ENCODE measurements at regions not wholly inside any gene's neighbourhood (a gene's known extent, or its start where the extent isn't known, plus 50 kb on each side); places are given as distances from the start of the nearest gene placed in this dataset.

DNA sequence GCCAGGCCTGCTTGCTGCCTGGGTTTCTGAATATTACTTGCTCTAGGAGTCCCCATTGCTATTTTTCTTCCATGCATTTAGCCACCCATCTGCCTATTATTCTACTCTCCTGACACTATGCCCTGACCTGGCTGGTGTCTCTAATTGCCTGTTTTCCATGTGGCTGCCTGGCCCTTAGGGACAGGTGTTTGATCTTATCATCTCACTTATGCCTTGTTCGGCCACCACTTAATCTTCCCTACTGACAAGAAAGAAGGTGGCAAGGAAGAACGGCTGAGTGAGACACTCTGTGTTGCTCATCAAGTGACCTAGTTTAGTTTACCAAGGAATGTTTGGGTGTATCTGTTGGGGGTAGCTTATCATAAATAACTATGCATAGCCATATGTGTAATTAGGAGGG lies 50.4 kb upstream of the RAPH1 start:
- TF ChIP-seq, protein P1, sequence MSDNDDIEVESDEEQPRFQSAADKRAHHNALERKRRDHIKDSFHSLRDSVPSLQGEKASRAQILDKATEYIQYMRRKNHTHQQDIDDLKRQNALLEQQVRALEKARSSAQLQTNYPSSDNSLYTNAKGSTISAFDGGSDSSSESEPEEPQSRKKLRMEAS (IDR thresholded peaks at IDR 0.05): no peak
- TF ChIP-seq TCF12 (IDR thresholded peaks at IDR 0.05; ENCODE audit: low read depth) (no peak), YY1 (IDR thresholded peaks at IDR 0.05; ENCODE audit: low read depth) (no peak), NFIC (IDR thresholded peaks at IDR 0.05) (no peak), ZBTB7A (IDR thresholded peaks at IDR 0.05; ENCODE audit: low read depth) (no peak), CEBPB (IDR thresholded peaks at IDR 0.05) (no peak), EP300 (IDR thresholded peaks at IDR 0.05; ENCODE audit: borderline replicate concordance) (no peak), EGR1 (IDR thresholded peaks at IDR 0.05) (no peak), RAD21 (IDR thresholded peaks at IDR 0.05; ENCODE audit: low read depth) (no peak), FOXM1 (IDR thresholded peaks at IDR 0.05; ENCODE audit: borderline replicate concordance, low read depth) (no peak), CREB1 (IDR thresholded peaks at IDR 0.05; ENCODE audit: low read depth) (no peak), TAF1 (IDR thresholded peaks at IDR 0.05; ENCODE audit: low read depth) (no peak), TEAD4 (IDR thresholded peaks at IDR 0.05) (no peak)
- TF ChIP-seq, protein P2, sequence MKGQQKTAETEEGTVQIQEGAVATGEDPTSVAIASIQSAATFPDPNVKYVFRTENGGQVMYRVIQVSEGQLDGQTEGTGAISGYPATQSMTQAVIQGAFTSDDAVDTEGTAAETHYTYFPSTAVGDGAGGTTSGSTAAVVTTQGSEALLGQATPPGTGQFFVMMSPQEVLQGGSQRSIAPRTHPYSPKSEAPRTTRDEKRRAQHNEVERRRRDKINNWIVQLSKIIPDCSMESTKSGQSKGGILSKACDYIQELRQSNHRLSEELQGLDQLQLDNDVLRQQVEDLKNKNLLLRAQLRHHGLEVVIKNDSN (IDR thresholded peaks at IDR 0.05): no peak
- TF ChIP-seq, protein P3, sequence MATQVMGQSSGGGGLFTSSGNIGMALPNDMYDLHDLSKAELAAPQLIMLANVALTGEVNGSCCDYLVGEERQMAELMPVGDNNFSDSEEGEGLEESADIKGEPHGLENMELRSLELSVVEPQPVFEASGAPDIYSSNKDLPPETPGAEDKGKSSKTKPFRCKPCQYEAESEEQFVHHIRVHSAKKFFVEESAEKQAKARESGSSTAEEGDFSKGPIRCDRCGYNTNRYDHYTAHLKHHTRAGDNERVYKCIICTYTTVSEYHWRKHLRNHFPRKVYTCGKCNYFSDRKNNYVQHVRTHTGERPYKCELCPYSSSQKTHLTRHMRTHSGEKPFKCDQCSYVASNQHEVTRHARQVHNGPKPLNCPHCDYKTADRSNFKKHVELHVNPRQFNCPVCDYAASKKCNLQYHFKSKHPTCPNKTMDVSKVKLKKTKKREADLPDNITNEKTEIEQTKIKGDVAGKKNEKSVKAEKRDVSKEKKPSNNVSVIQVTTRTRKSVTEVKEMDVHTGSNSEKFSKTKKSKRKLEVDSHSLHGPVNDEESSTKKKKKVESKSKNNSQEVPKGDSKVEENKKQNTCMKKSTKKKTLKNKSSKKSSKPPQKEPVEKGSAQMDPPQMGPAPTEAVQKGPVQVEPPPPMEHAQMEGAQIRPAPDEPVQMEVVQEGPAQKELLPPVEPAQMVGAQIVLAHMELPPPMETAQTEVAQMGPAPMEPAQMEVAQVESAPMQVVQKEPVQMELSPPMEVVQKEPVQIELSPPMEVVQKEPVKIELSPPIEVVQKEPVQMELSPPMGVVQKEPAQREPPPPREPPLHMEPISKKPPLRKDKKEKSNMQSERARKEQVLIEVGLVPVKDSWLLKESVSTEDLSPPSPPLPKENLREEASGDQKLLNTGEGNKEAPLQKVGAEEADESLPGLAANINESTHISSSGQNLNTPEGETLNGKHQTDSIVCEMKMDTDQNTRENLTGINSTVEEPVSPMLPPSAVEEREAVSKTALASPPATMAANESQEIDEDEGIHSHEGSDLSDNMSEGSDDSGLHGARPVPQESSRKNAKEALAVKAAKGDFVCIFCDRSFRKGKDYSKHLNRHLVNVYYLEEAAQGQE (IDR thresholded peaks at IDR 0.05; ENCODE audit: low read depth): no peak

DNA sequence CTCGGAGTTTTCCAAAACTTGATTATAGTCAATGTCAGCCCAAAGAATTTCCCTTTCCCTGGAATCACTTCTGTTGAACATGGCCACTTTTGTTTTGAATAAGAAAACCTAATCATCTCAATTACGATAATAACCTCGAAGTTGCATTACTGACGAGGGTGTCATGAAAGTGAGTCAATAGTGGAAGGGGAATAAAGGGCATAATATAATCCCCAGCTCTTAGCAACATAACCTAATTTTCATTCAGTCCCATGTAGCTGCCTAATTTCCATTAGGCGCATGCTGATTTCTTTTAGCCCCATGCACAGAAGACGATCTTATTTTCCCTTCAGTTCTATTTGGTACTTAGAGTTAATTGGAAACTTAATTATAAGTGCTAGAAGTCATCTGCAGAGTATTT lies 51.1 kb upstream of the RAPH1 start:
- TF ChIP-seq NFIC (IDR thresholded peaks at IDR 0.05) (no peak), RAD21 (IDR thresholded peaks at IDR 0.05; ENCODE audit: low read depth) (no peak), FOXM1 (IDR thresholded peaks at IDR 0.05; ENCODE audit: borderline replicate concordance, low read depth) (no peak), TAF1 (IDR thresholded peaks at IDR 0.05; ENCODE audit: low read depth) (no peak), TCF12 (IDR thresholded peaks at IDR 0.05; ENCODE audit: low read depth) (no peak), CREB1 (IDR thresholded peaks at IDR 0.05; ENCODE audit: low read depth) (no peak), ZBTB7A (IDR thresholded peaks at IDR 0.05; ENCODE audit: low read depth) (no peak), EGR1 (IDR thresholded peaks at IDR 0.05) (no peak), TEAD4 (IDR thresholded peaks at IDR 0.05) (no peak), YY1 (IDR thresholded peaks at IDR 0.05; ENCODE audit: low read depth) (no peak), CEBPB (IDR thresholded peaks at IDR 0.05) (no peak), EP300 (IDR thresholded peaks at IDR 0.05; ENCODE audit: borderline replicate concordance) (no peak)
- TF ChIP-seq, protein P2 (IDR thresholded peaks at IDR 0.05): no peak
- TF ChIP-seq, protein P1 (IDR thresholded peaks at IDR 0.05): no peak
- TF ChIP-seq, protein P3 (IDR thresholded peaks at IDR 0.05; ENCODE audit: low read depth): no peak

DNA sequence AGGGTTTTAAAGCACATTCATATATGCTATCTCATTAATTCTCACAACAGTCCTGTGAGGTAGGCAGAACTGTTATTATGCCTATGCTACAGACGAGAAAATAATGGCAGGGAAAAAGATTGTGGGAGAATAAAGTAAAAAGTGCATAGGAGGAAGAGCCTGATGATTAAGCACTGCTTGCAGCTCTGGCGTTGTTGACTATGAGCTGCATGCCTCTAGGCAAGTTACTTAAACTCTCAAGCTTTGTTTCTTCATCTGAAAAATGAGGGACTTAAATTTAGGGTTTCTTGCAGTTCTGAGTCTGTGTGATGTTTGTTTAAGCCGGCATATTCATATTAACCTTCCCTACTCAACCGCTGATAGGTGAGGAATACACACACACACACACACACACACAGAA lies 51.6 kb upstream of the RAPH1 start:
- TF ChIP-seq CREB1 (IDR thresholded peaks at IDR 0.05; ENCODE audit: low read depth) (no peak), EP300 (IDR thresholded peaks at IDR 0.05; ENCODE audit: borderline replicate concordance) (no peak), FOXM1 (IDR thresholded peaks at IDR 0.05; ENCODE audit: borderline replicate concordance, low read depth) (no peak), TAF1 (IDR thresholded peaks at IDR 0.05; ENCODE audit: low read depth) (no peak), CEBPB (IDR thresholded peaks at IDR 0.05) (no peak), NFIC (IDR thresholded peaks at IDR 0.05) (no peak), TEAD4 (IDR thresholded peaks at IDR 0.05) (no peak), RAD21 (IDR thresholded peaks at IDR 0.05; ENCODE audit: low read depth) (no peak), EGR1 (IDR thresholded peaks at IDR 0.05) (no peak)
- TF ChIP-seq, protein P2 (IDR thresholded peaks at IDR 0.05): no peak
- TF ChIP-seq, protein P1 (IDR thresholded peaks at IDR 0.05): no peak

DNA sequence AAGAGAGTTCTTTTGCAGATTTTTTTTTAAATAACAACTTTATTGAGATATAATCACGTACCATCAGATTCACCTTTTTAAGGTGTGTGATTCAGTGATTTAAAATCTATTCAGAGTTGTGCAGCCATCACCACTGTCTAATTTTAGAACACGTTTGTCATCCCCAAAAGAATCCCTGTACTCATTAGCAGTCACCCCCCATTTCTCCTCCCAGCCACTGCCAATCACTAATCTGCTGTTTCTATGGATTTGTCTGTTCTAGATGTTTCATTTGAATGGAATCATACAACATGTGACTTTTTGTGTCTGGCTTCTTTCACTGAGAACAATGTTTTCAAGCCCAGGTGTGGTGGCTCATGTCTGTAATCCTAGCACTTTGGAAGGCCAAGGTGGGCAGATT lies 55.4 kb upstream of the RAPH1 start:
- TF ChIP-seq YY1 (IDR thresholded peaks at IDR 0.05; ENCODE audit: low read depth) (no peak), TCF12 (IDR thresholded peaks at IDR 0.05; ENCODE audit: low read depth) (no peak), EGR1 (IDR thresholded peaks at IDR 0.05) (no peak), CREB1 (IDR thresholded peaks at IDR 0.05; ENCODE audit: low read depth) (no peak), TAF1 (IDR thresholded peaks at IDR 0.05; ENCODE audit: low read depth) (no peak), CEBPB (IDR thresholded peaks at IDR 0.05) (no peak), ZBTB7A (IDR thresholded peaks at IDR 0.05; ENCODE audit: low read depth) (no peak), TEAD4 (IDR thresholded peaks at IDR 0.05) (no peak), EP300 (IDR thresholded peaks at IDR 0.05; ENCODE audit: borderline replicate concordance) (no peak), FOXM1 (IDR thresholded peaks at IDR 0.05; ENCODE audit: borderline replicate concordance, low read depth) (no peak), RAD21 (IDR thresholded peaks at IDR 0.05; ENCODE audit: low read depth) (no peak)
- TF ChIP-seq, protein P2 (IDR thresholded peaks at IDR 0.05): no peak
- TF ChIP-seq, protein P3 (IDR thresholded peaks at IDR 0.05; ENCODE audit: low read depth): no peak

All from Ishikawa (cell line).